CD14-positive monocyte (primary cell): ENCODE measurements at regions not wholly inside any gene's neighbourhood (a gene's known extent, or its start where the extent isn't known, plus 50 kb on each side); places are given as distances from the start of the nearest gene placed in this dataset. TPM values are rescaled to one million over a fixed set of nuclear protein-coding genes. Genes with fewer than 3 reads are reported as not detected.
A peak's percentile ranks its signal among the peaks of the same experiment; 100 is the strongest.

Source experiments
- DNase-seq, 3 donors: peaks; one replicate each; pipeline ENCODE4 v3.0.0-alpha.2; 2011 to 2022
- H2AFZ ChIP-seq: 2 replicates; pipeline ENCODE4 v1.6.0; 2012; ENCODE audit warnings: mild to moderate bottlenecking, low read depth, low read length, inconsistent platforms; ENCODE audit not compliant: insufficient read depth, poor library complexity, severe bottlenecking
- H3K27ac ChIP-seq, 2 donors: 1 replicate in 1 of 2; 2 replicates in 1 of 2; pipeline ENCODE4 v1.5.1; 2012 to 2013; ENCODE audit warnings: low read length in 2 of 2, control low read depth in 1 of 2, inconsistent platforms in 1 of 2, low read depth in 1 of 2, mild to moderate bottlenecking in 1 of 2
- H3K27me3 ChIP-seq, 2 donors: one replicate each; pipeline versions ENCODE4 v1.6.0 to v1.6.1; 2011 to 2013; ENCODE audit warnings: low read length in 2 of 2; ENCODE audit not compliant: control insufficient read depth in 2 of 2, insufficient read depth in 2 of 2
- H3K36me3 ChIP-seq, 2 donors: replicated peaks in 1 of 2; 1 replicate in 1 of 2; 2 replicates in 1 of 2; pipeline versions ENCODE4 v1.5.1 to v1.6.1; 2012 to 2013; ENCODE audit warnings: low read length in 2 of 2, control low read depth in 1 of 2, inconsistent platforms in 1 of 2, mild to moderate bottlenecking in 1 of 2; ENCODE audit not compliant: insufficient read depth in 2 of 2, control insufficient read depth in 1 of 2
- H3K4me1 ChIP-seq, 2 donors: 1 replicate in 1 of 2; 2 replicates in 1 of 2; pipeline versions ENCODE4 v1.5.1 to v1.6.1; 2012 to 2013; ENCODE audit warnings: low read length in 2 of 2, control low read depth in 1 of 2, inconsistent platforms in 1 of 2, mild to moderate bottlenecking in 1 of 2, moderate library complexity in 1 of 2; ENCODE audit not compliant: insufficient read depth in 2 of 2, control insufficient read depth in 1 of 2
- H3K4me2 ChIP-seq: replicated peaks from 2 replicates; pipeline ENCODE3; 2012; ENCODE audit warnings: low read length, moderate library complexity, mild to moderate bottlenecking; ENCODE audit not compliant: poor library complexity, severe bottlenecking; ENCODE audit errors: extremely low read depth
- H3K4me3 ChIP-seq, 3 experiments: fragments of 200-600 bp in 1 of 3; sonication (generic) in 1 of 3; replicated peaks in 1 of 3; 1 replicate in 2 of 3; 2 replicates in 1 of 3; pipeline ENCODE4 v1.5.1; 2011 to 2013; ENCODE audit warnings: low read length in 3 of 3, mild to moderate bottlenecking in 3 of 3, control low read depth in 2 of 3, low read depth in 2 of 3, inconsistent platforms in 1 of 3, moderate library complexity in 1 of 3
- H3K79me2 ChIP-seq: 2 replicates; pipeline ENCODE4 v1.6.0; 2012; ENCODE audit warnings: mild to moderate bottlenecking, control low read depth, inconsistent platforms, low read length, moderate library complexity; ENCODE audit not compliant: insufficient read depth
- H3K9ac ChIP-seq: 2 replicates; pipeline ENCODE4 v1.6.0; 2017; ENCODE audit warnings: low read length, mild to moderate bottlenecking; ENCODE audit not compliant: insufficient read depth, poor library complexity, severe bottlenecking
- H3K9me3 ChIP-seq, 2 donors: replicated peaks in 1 of 2; 1 replicate in 1 of 2; 2 replicates in 1 of 2; pipeline versions ENCODE4 v1.5.1 to v1.6.1; 2012 to 2013; ENCODE audit warnings: low read length in 2 of 2, control low read depth in 1 of 2; ENCODE audit not compliant: control insufficient read depth in 1 of 2, insufficient read depth in 1 of 2
- H4K20me1 ChIP-seq: 2 replicates; pipeline ENCODE4 v1.6.0; 2012; ENCODE audit warnings: mild to moderate bottlenecking, low read length, control low read depth, moderate library complexity; ENCODE audit not compliant: insufficient read depth
- H3K27ac Mint-ChIP-seq, 7 donors: one replicate each; pipeline ENCODE4 v1.8.0; 2020; ENCODE audit warnings: mild to moderate bottlenecking in 7 of 7, mixed read lengths in 7 of 7, moderate library complexity in 6 of 7, inconsistent platforms in 2 of 7
- H3K27me3 Mint-ChIP-seq, 3 donors: one replicate each; pipeline ENCODE4 v1.8.0; 2021 to 2022; ENCODE audit warnings: low read depth in 3 of 3, mild to moderate bottlenecking in 3 of 3, mixed read lengths in 3 of 3, moderate library complexity in 3 of 3, inconsistent platforms in 1 of 3
- H3K36me3 Mint-ChIP-seq, 2 donors: one replicate each; pipeline ENCODE4 v1.8.0; 2020; ENCODE audit warnings: mixed read lengths in 2 of 2, inconsistent platforms in 1 of 2, mild to moderate bottlenecking in 1 of 2
- H3K4me1 Mint-ChIP-seq: one replicate; pipeline ENCODE4 v1.8.0; 2020; ENCODE audit warnings: mild to moderate bottlenecking, mixed read lengths
- H3K4me3 Mint-ChIP-seq, 2 donors: one replicate each; pipeline ENCODE4 v1.8.0; 2020; ENCODE audit warnings: mild to moderate bottlenecking in 2 of 2, mixed read lengths in 2 of 2, moderate library complexity in 1 of 2
- H3K9me3 Mint-ChIP-seq, 7 donors: one replicate each; pipeline ENCODE4 v1.8.0; 2020 to 2022; ENCODE audit warnings: mixed read lengths in 7 of 7, mild to moderate bottlenecking in 6 of 7, moderate library complexity in 6 of 7, inconsistent platforms in 2 of 7
- WGBS: methylation state at CpG from one replicate; pipeline ENCODE4 v1.1.5; 2013; ENCODE audit warnings: missing lambda C conversion rate; ENCODE audit not compliant: insufficient coverage; 5-methylcytosine and 5-hydroxymethylcytosine counted together
- intact Hi-C, 2 donors: fragments of 100-400 bp; cut with micrococcal nuclease; formaldehyde crosslinking; loops; one replicate each; pipeline versions ENCODE4 v1.15.0 to v1.15.1; 2023
- small RNA-seq: library from RNA; depleted of rRNA; stranded (forward); fragments of <200 nt; gene quantifications from one replicate; pipeline ENCODE3, GENCODE V24; 2012; ENCODE audit warnings: low read depth; ENCODE audit not compliant: insufficient read length
- TF ChIP-seq, protein P1 (sequence below): fragments of 200-600 bp; IDR thresholded peaks from one replicate; pipeline ENCODE4 v1.8.0; 2022; ENCODE audit warnings: antibody characterized with exemption, mild to moderate bottlenecking

DNA sequence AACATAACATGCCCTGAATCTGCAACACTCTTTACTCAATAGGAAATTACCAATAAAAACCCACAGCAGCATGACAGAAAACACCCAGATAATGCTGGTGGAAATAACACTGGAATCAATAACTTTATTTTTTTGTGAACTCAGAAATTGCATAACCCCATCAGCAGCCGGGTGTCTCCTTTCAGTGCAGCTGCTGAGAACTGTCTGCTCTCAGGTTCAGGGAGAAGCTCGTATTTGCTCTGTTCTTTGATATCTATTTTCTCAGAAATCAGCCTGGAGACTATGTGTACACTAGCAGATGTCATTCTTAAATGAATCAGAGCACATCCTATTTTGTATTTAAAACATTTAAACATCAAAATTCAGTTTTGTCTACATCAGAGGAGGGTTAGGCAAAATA is 506.0 kb downstream of the POM121L12 start:
- Histone ChIP-seq H3K4me3 (no peak overlapping the region), H3K79me2 (no peaks in the 10 kb centered on the region), H3K27ac (no peak overlapping the region), H4K20me1 (no peaks in the 10 kb centered on the region), H3K4me1 (no peaks in the 10 kb centered on the region), H2AFZ (no peak overlapping the region), H3K36me3 (no peaks in the 10 kb centered on the region), H3K27me3 (no peaks in the 10 kb centered on the region), H3K9ac (no peak overlapping the region), H3K9me3 (peaks cover 4 to 13% of the 10 kb centered on the region in 2 donors), H3K4me2 (no peak overlapping the region)
- intact Hi-C loops = no loop called here
- H3K9me3 Mint-ChIP-seq = peaks cover 0 to 16% (median 4%) of the 10 kb centered on the region in 7 donors
- no peak overlapping the region for H3K4me3 Mint-ChIP-seq
- no peak for DNase-seq
- H3K27ac Mint-ChIP-seq = no peak overlapping the region
- no peaks in the 10 kb centered on the region for H3K4me1 Mint-ChIP-seq
- no peaks in the 10 kb centered on the region for H3K36me3 Mint-ChIP-seq
- no peaks in the 10 kb centered on the region for H3K27me3 Mint-ChIP-seq
- TF ChIP-seq, protein P1, sequence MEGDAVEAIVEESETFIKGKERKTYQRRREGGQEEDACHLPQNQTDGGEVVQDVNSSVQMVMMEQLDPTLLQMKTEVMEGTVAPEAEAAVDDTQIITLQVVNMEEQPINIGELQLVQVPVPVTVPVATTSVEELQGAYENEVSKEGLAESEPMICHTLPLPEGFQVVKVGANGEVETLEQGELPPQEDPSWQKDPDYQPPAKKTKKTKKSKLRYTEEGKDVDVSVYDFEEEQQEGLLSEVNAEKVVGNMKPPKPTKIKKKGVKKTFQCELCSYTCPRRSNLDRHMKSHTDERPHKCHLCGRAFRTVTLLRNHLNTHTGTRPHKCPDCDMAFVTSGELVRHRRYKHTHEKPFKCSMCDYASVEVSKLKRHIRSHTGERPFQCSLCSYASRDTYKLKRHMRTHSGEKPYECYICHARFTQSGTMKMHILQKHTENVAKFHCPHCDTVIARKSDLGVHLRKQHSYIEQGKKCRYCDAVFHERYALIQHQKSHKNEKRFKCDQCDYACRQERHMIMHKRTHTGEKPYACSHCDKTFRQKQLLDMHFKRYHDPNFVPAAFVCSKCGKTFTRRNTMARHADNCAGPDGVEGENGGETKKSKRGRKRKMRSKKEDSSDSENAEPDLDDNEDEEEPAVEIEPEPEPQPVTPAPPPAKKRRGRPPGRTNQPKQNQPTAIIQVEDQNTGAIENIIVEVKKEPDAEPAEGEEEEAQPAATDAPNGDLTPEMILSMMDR = no peak
- WGBS = 94% methylated on average over 2 of the region's 2 CpGs

DNA sequence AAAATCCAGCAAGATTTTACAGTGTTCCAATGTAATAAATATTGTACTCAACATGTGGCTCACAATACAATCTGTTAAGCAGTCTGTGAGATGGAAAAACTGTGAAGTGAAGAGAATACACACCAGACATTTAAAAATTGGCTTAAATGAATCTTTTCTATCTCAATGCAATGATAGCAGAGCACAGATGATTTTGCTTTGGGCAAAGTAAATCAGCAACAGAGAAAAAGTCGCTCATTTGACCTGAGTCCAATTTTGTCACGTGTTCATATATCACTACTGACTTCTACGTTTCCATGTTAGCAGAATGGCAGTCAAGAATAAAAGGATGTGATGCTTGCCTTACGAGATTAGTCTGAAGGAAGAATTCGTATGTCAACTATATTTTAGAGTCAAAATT is 506.7 kb downstream of the POM121L12 start:
- H3K27ac Mint-ChIP-seq = no peak overlapping the region
- Histone ChIP-seq H3K27me3 (no peaks in the 10 kb centered on the region), H4K20me1 (no peaks in the 10 kb centered on the region), H3K9me3 (peaks cover 4 to 12% of the 10 kb centered on the region in 2 donors), H2AFZ (no peak overlapping the region), H3K4me2 (no peak overlapping the region), H3K36me3 (no peaks in the 10 kb centered on the region), H3K27ac (no peak overlapping the region), H3K4me1 (no peaks in the 10 kb centered on the region), H3K9ac (no peak overlapping the region), H3K79me2 (no peaks in the 10 kb centered on the region), H3K4me3 (no peak overlapping the region)
- H3K4me1 Mint-ChIP-seq = no peaks in the 10 kb centered on the region
- H3K27me3 Mint-ChIP-seq = no peaks in the 10 kb centered on the region
- no peak overlapping the region for H3K4me3 Mint-ChIP-seq
- H3K9me3 Mint-ChIP-seq = peaks cover 0 to 16% (median 4%) of the 10 kb centered on the region in 7 donors
- H3K36me3 Mint-ChIP-seq = no peaks in the 10 kb centered on the region
- TF ChIP-seq, protein P1 = no peak
- intact Hi-C loops = no loop called here
- DNase-seq = no peak
- WGBS = no CpG with 5 or more reads among the region's 5 CpGs

Small RNAs in the stretch of these regions (small RNA-seq; reads per million reads assigned to genes)
- not detected for gene RN7SKP218
- 6.4 reads per million, percentile 60 among the genes with 10 or more reads in this experiment for gene RNU1-14P
